ENCODE measurements at regions not wholly inside any gene's neighbourhood (a gene's known extent, or its start where the extent isn't known, plus 50 kb on each side); places are given as distances from the start of the nearest gene placed in this dataset.

- Histone ChIP-seq H3K27ac (no peak overlapping the region), H3K9me3 (no peaks in the 10 kb centered on the region), H3K4me3 (no peak overlapping the region), H3K27me3 (no peaks in the 10 kb centered on the region), H3K36me3 (no peaks in the 10 kb centered on the region), H3K4me1 (no peaks in the 10 kb centered on the region)
- WGBS, 2 donors: 74 to 77% methylated on average over 4 of the region's 4 CpGs
- DNase-seq: no peak
- intact Hi-C loops (cut with DNase I): no loop called here
- no peak for TF ChIP-seq CTCF (IDR thresholded peaks at IDR 0.05)
- no peak for TF ChIP-seq POLR2A (IDR thresholded peaks at IDR 0.05)
Observed at GRCh38 chr1:88528792-88529191, 155.3 kb upstream of the PKN2 start.

GRCh38 chr1:88529581-88529980 is 154.5 kb upstream of the PKN2 start:
- H3K27me3 ChIP-seq: no peaks in the 10 kb centered on the region
- no peak for TF ChIP-seq POLR2A (IDR thresholded peaks at IDR 0.05)
- no peak for TF ChIP-seq CTCF (IDR thresholded peaks at IDR 0.05)
- no peak overlapping the region for H3K4me3 ChIP-seq
- no peaks in the 10 kb centered on the region for H3K9me3 ChIP-seq
- no peaks in the 10 kb centered on the region for H3K36me3 ChIP-seq
- DNase-seq: no peak
- WGBS, 2 donors: 81 to 87% methylated on average over 6 of the region's 6 CpGs
- H3K27ac ChIP-seq: no peak overlapping the region
- intact Hi-C loops (cut with DNase I): no loop called here
- H3K4me1 ChIP-seq: no peaks in the 10 kb centered on the region

- Histone ChIP-seq H3K4me3 (no peak overlapping the region), H3K27ac (no peak overlapping the region), H3K9me3 (no peaks in the 10 kb centered on the region), H3K4me1 (no peaks in the 10 kb centered on the region), H3K36me3 (no peaks in the 10 kb centered on the region), H3K27me3 (no peaks in the 10 kb centered on the region)
- intact Hi-C loops (cut with DNase I): no loop called here
- no peak for TF ChIP-seq POLR2A (IDR thresholded peaks at IDR 0.05)
- no peak for TF ChIP-seq CTCF (IDR thresholded peaks at IDR 0.05)
- 32 to 36% methylated on average over 3 of the region's 3 CpGs for WGBS, 2 donors
- no peak for DNase-seq
Observed at GRCh38 chr1:88530246-88530645, 153.8 kb upstream of the PKN2 start.

- Histone ChIP-seq H3K27ac (no peak overlapping the region), H3K4me3 (no peak overlapping the region), H3K27me3 (no peaks in the 10 kb centered on the region), H3K9me3 (no peaks in the 10 kb centered on the region), H3K36me3 (no peaks in the 10 kb centered on the region), H3K4me1 (no peaks in the 10 kb centered on the region)
- 45 to 76% methylated on average over 3 of the region's 3 CpGs for WGBS, 2 donors
- TF ChIP-seq CTCF (IDR thresholded peaks at IDR 0.05): no peak
- TF ChIP-seq POLR2A (IDR thresholded peaks at IDR 0.05): no peak
- no peak for DNase-seq
- intact Hi-C loops (cut with DNase I): no loop called here
Observed at GRCh38 chr1:88537787-88538186, 146.3 kb upstream of the PKN2 start.

GRCh38 chr1:88538222-88538899 is 145.7 kb upstream of the PKN2 start:
- H3K4me3 ChIP-seq: no peak overlapping the region
- H3K27me3 ChIP-seq: no peaks in the 10 kb centered on the region
- H3K36me3 ChIP-seq: no peaks in the 10 kb centered on the region
- intact Hi-C loops (cut with DNase I): no loop called here
- TF ChIP-seq POLR2A (IDR thresholded peaks at IDR 0.05) (no peak), CTCF (IDR thresholded peaks at IDR 0.05) (no peak)
- H3K4me1 ChIP-seq: no peaks in the 10 kb centered on the region
- no peak overlapping the region for H3K27ac ChIP-seq
- 36 to 67% methylated on average over 2 of the region's 2 CpGs for WGBS, 2 donors
- DNase-seq: no peak
- H3K9me3 ChIP-seq: no peaks in the 10 kb centered on the region
